ENCODE measurements at regions not wholly inside any gene's neighbourhood (a gene's known extent, or its start where the extent isn't known, plus 50 kb on each side); places are given as distances from the start of the nearest gene placed in this dataset.

- Mint-ChIP-seq H3K9me3 (ENCODE audit: unreplicated experiment) (no peaks in the 10 kb centered on the region), H3K4me3 (ENCODE audit: unreplicated experiment) (no peak overlapping the region), H3K27me3 (ENCODE audit: insufficient read depth, unreplicated experiment) (no peaks in the 10 kb centered on the region), H3K36me3 (ENCODE audit: insufficient read depth, unreplicated experiment) (no peaks in the 10 kb centered on the region), H3K4me1 (ENCODE audit: insufficient read depth, unreplicated experiment) (no peaks in the 10 kb centered on the region), H3K27ac (ENCODE audit: low read depth, unreplicated experiment) (no peak overlapping the region)
- TF ChIP-seq, protein P1, sequence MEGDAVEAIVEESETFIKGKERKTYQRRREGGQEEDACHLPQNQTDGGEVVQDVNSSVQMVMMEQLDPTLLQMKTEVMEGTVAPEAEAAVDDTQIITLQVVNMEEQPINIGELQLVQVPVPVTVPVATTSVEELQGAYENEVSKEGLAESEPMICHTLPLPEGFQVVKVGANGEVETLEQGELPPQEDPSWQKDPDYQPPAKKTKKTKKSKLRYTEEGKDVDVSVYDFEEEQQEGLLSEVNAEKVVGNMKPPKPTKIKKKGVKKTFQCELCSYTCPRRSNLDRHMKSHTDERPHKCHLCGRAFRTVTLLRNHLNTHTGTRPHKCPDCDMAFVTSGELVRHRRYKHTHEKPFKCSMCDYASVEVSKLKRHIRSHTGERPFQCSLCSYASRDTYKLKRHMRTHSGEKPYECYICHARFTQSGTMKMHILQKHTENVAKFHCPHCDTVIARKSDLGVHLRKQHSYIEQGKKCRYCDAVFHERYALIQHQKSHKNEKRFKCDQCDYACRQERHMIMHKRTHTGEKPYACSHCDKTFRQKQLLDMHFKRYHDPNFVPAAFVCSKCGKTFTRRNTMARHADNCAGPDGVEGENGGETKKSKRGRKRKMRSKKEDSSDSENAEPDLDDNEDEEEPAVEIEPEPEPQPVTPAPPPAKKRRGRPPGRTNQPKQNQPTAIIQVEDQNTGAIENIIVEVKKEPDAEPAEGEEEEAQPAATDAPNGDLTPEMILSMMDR (IDR thresholded peaks at IDR 0.05; ENCODE audit: unreplicated experiment): no peak
- no peak for DNase-seq (ENCODE audit: unreplicated experiment)
- ChIA-PET CTCF (no interaction called here), POLR2A (no interaction called here)
- no TSS peak for BruUV-seq (replicated peaks)
- intact Hi-C loops (cut with micrococcal nuclease): no loop called here
Measured at GRCh38 chr3:152922554-152922953, 87.6 kb downstream of the P2RY1 start.

DNA sequence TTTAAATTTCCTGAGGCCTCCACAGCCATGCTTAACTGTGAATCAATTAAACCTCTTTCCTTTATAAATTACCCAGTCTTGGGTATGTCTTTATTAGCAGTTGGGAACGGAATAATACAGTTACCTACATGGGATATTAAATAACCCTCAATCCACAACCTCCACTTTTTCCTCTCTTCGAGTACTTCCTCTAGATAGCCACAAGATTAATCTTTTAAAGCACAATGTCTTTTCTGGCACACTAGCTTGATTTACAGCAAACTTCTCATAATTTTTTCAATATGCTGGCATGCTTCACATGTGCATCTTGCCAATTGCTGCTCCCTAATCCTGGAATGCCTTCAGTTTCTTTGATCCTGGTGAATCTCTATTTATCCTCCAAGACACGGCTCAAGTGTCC is 92.2 kb downstream of the P2RY1 start:
- no peaks in the 10 kb centered on the region for H3K27me3 Mint-ChIP-seq (ENCODE audit: insufficient read depth, unreplicated experiment)
- no peaks in the 10 kb centered on the region for H3K4me1 Mint-ChIP-seq (ENCODE audit: insufficient read depth, unreplicated experiment)
- intact Hi-C loops (cut with micrococcal nuclease): no loop called here
- BruUV-seq (replicated peaks): no TSS peak
- H3K36me3 Mint-ChIP-seq (ENCODE audit: insufficient read depth, unreplicated experiment): no peaks in the 10 kb centered on the region
- POLR2A ChIA-PET: interaction anchor here (0.9 kb wide), 1 partner anchor 87 kb away, joined by 3 read pairs; no protein-coding TSS in a partner anchor
- TF ChIP-seq, protein P1 (IDR thresholded peaks at IDR 0.05; ENCODE audit: unreplicated experiment): no peak
- H3K4me3 Mint-ChIP-seq (ENCODE audit: unreplicated experiment): no peak overlapping the region
- H3K9me3 Mint-ChIP-seq (ENCODE audit: unreplicated experiment): no peaks in the 10 kb centered on the region
- CTCF ChIA-PET: no interaction called here
- no peak overlapping the region for H3K27ac Mint-ChIP-seq (ENCODE audit: low read depth, unreplicated experiment)
- no peak for DNase-seq (ENCODE audit: unreplicated experiment)

DNA sequence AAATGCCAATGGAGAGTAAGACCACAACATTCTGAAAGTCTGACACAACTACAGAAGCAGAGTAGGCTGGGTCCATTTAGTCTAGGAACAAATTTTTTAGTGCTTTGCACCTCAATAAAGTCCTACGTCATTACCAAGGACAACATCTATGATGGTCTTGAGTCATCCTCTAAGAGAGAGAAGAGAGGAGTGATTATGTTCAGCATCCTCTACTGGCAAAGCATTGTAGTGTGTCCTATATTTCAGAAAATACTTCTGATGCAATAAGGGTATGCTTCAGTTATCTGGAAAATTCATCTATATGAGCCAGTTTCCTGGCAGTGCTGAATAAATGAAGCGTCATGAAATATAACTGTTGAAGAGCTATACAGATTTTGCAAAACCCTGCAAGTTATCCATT is 95.6 kb downstream of the P2RY1 start:
- CTCF ChIA-PET: no interaction called here
- BruUV-seq (replicated peaks): no TSS peak

GRCh38 chr3:152937234-152937633 is 102.3 kb downstream of the P2RY1 start:
- Mint-ChIP-seq H3K4me3 (ENCODE audit: unreplicated experiment) (no peak overlapping the region), H3K27me3 (ENCODE audit: insufficient read depth, unreplicated experiment) (no peaks in the 10 kb centered on the region), H3K27ac (ENCODE audit: low read depth, unreplicated experiment) (no peak overlapping the region), H3K36me3 (ENCODE audit: insufficient read depth, unreplicated experiment) (no peaks in the 10 kb centered on the region), H3K9me3 (ENCODE audit: unreplicated experiment) (no peaks in the 10 kb centered on the region), H3K4me1 (ENCODE audit: insufficient read depth, unreplicated experiment) (peaks cover 2% of the 10 kb centered on the region)
- DNase-seq (ENCODE audit: unreplicated experiment): no peak
- ChIA-PET CTCF (interaction anchor here (0.6 to 1.4 kb wide), 4 partner anchors 242 to 445 kb away, joined by 3 to 4 read pairs (median 4); no protein-coding TSS in a partner anchor), POLR2A (interaction anchor here (0.7 kb wide), 1 partner anchor 56 kb away, joined by 3 read pairs; no protein-coding TSS in a partner anchor)
- BruUV-seq (replicated peaks): no TSS peak
- intact Hi-C loops (cut with micrococcal nuclease): no loop called here
- TF ChIP-seq, protein P1 (IDR thresholded peaks at IDR 0.05; ENCODE audit: unreplicated experiment): no peak

More for the DNA sequence above, 95.6 kb downstream of the P2RY1 start:
- H3K27ac Mint-ChIP-seq (ENCODE audit: low read depth, unreplicated experiment): no peak overlapping the region
- no peaks in the 10 kb centered on the region for H3K27me3 Mint-ChIP-seq (ENCODE audit: insufficient read depth, unreplicated experiment)
- intact Hi-C loops (cut with micrococcal nuclease): no loop called here
- no peaks in the 10 kb centered on the region for H3K4me1 Mint-ChIP-seq (ENCODE audit: insufficient read depth, unreplicated experiment)
- H3K9me3 Mint-ChIP-seq (ENCODE audit: unreplicated experiment): no peaks in the 10 kb centered on the region
- DNase-seq (ENCODE audit: unreplicated experiment): no peak
- POLR2A ChIA-PET: no interaction called here
- H3K36me3 Mint-ChIP-seq (ENCODE audit: insufficient read depth, unreplicated experiment): no peaks in the 10 kb centered on the region
- TF ChIP-seq, protein P1 (IDR thresholded peaks at IDR 0.05; ENCODE audit: unreplicated experiment): no peak
- no peak overlapping the region for H3K4me3 Mint-ChIP-seq (ENCODE audit: unreplicated experiment)
